Activated naive CD8-positive, alpha-beta T cell treated with anti-CD3 and anti-CD28 coated beads for 36 hours (primary cell): ENCODE measurements at regions not wholly inside any gene's neighbourhood (a gene's known extent, or its start where the extent isn't known, plus 50 kb on each side); places are given as distances from the start of the nearest gene placed in this dataset.

Experiments
- DNase-seq: peaks from one replicate; pipeline ENCODE4 v3.0.0; 2021
- H3K27ac Mint-ChIP-seq: one replicate; pipeline ENCODE4 v1.8.0; 2022; ENCODE audit warnings: mild to moderate bottlenecking, moderate library complexity, mixed read lengths
- H3K27me3 Mint-ChIP-seq: one replicate; pipeline ENCODE4 v1.8.0; 2022; ENCODE audit warnings: mild to moderate bottlenecking, mixed read lengths
- H3K36me3 Mint-ChIP-seq: one replicate; pipeline ENCODE4 v1.8.0; 2021; ENCODE audit warnings: mild to moderate bottlenecking, mixed read lengths
- H3K4me1 Mint-ChIP-seq: one replicate; pipeline ENCODE4 v1.8.0; 2021; ENCODE audit warnings: mixed read lengths
- H3K4me3 Mint-ChIP-seq: one replicate; pipeline ENCODE4 v1.8.0; 2022; ENCODE audit warnings: mild to moderate bottlenecking, moderate library complexity, mixed read lengths
- H3K9me3 Mint-ChIP-seq: one replicate; pipeline ENCODE4 v1.8.0; 2022; ENCODE audit warnings: mixed read lengths

DNA sequence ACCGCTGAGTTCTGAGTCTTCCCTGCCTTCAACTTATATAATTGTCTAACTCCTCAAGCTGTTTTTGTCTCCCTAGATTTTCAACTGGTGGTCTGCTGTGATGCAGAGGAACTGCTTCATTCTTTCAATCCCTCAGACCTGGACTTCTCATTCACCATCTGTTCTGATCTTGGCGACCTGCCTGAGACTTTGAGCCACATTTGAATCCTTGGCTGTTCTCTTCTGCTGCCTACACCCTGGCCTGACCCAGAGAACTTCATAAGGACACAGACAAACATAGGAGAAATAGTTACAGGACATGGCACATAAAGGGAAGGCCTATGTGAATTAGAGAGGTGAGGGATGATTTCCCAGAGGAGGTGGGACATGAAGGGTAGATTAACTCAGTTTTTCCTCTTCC is 326.7 kb downstream of the PTEN start:
- no peaks in the 10 kb centered on the region for H3K27me3 Mint-ChIP-seq
- no peak for DNase-seq
- H3K36me3 Mint-ChIP-seq: no peaks in the 10 kb centered on the region
- no peaks in the 10 kb centered on the region for H3K9me3 Mint-ChIP-seq
- H3K27ac Mint-ChIP-seq: no peak overlapping the region
- no peak overlapping the region for H3K4me3 Mint-ChIP-seq
- H3K4me1 Mint-ChIP-seq: peaks cover 26% of the 10 kb centered on the region

DNA sequence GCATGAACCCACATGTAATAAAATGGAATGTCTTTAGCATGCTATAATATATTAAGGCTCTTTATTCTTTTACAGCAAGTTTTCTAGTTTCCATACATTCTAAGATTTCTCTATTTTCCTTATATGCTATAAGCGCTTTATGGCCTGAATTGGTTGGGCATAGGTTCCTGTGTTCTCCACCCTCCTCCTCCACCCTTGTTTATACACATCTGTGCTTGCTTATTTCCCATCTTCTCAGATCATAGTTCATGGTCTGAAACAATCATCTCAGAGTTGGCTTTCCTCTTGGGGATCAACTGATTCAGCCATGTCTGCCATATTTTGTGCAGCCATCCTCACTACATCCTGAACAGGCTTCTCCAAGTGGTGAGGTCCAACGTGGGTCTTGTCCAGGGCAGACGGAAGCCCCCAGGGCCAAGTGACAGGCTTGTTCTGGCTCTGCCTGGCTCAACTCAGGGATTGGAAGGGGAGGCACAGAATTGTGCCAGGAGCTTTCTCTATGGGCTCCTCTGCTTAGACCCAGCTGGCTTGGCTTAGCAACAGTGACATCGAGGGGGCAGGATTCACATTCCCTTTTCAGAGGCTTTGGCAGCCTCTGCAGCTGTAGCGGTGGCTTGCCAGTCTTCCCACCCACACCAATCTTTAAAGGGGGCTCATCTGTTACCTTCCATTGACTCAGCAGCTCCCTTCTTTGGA is 327.3 kb downstream of the PTEN start:
- no peak overlapping the region for H3K4me3 Mint-ChIP-seq
- H3K27me3 Mint-ChIP-seq: no peaks in the 10 kb centered on the region
- H3K4me1 Mint-ChIP-seq: peaks cover 31% of the 10 kb centered on the region
- no peaks in the 10 kb centered on the region for H3K36me3 Mint-ChIP-seq
- no peak for DNase-seq
- no peak overlapping the region for H3K27ac Mint-ChIP-seq
- H3K9me3 Mint-ChIP-seq: no peaks in the 10 kb centered on the region

DNA sequence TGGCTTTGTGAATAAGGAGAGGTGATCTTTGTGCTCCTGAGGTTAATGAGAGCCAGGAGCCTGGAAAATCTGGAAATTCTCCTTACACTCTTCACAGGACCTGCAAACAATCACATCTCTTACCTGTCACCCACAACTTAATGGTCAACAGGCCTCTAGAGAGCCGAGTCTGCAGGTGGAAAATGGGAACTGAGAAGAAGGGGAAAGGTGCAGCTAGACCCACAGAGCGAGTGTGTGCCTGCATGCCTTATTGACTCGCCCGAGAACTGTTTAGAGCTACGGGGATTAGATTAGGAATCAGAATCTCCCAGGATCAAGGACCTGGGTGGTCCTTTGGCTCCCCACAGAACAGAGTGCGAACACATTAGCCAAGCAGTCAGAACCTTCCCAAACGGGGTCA is 329.6 kb downstream of the PTEN start:
- H3K27ac Mint-ChIP-seq: no peak overlapping the region
- no peaks in the 10 kb centered on the region for H3K36me3 Mint-ChIP-seq
- H3K27me3 Mint-ChIP-seq: peaks cover 4% of the 10 kb centered on the region
- H3K4me1 Mint-ChIP-seq: peaks cover 32% of the 10 kb centered on the region
- no peak overlapping the region for H3K4me3 Mint-ChIP-seq
- no peak for DNase-seq
- no peaks in the 10 kb centered on the region for H3K9me3 Mint-ChIP-seq

DNA sequence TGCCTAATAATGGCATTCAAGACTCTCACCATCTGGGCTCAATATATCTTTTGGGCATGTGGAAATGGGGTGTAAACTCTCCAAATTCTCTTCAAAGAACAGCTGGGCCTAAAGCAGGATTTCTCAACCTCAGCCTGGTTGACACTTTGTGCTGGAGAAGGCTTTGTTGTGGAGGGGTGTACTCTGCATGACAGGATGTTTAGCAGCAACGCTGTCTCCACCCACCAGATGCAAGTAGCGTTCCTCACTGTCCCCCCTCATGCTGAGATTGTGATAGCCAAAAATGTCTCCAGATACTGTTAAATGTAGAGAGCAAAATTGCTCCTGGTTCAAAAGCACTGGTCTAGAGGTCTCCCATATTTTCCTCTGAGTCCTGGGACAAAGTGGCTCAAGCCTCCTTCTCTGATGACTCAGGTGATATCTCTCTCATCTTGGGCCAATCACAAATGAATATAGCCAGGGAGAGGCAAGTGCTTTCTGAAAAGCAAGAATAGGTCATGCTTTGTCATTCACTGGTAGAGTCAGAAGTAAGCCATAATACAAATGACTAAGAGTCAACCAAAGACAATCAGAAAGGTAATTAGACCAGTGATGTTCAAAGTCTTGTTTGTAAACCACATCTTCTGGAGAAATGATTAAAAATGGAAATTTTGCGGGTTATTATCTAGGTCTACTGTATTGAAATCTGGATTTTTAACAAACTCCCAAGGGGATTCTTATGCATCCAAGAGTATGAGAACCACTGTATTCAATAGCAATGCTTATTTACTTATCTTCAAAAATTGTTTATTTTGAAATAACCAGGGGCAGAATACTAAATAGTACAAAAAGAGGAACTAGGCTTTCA is 330.8 kb downstream of the PTEN start:
- H3K4me3 Mint-ChIP-seq: no peak overlapping the region
- H3K27ac Mint-ChIP-seq: peak overlapping the region; percentile 18
- peaks cover 32% of the 10 kb centered on the region for H3K4me1 Mint-ChIP-seq

DNA sequence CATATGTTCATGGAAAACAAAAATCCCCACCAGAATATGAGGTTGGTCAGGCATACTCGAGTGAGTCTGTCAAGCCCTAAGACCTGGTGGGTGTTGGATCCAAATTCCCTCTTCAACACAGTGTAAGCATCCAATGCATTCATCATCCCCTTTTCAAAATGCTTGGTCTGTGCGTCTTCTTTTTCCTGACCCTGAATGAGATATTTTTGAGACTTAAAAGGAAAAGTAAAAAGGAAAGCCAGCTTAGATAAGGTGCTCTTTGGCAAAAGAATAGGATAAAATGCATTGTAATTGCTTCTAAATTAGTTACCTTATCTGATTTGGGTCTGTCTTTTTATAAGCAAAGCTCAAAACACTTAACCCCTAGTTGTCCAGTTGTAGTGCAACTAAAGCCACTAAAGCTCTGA is 331.5 kb downstream of the PTEN start:
- peaks cover 32% of the 10 kb centered on the region for H3K4me1 Mint-ChIP-seq
- no peaks in the 10 kb centered on the region for H3K36me3 Mint-ChIP-seq
- peaks cover 4% of the 10 kb centered on the region for H3K27me3 Mint-ChIP-seq
- H3K9me3 Mint-ChIP-seq: no peaks in the 10 kb centered on the region
- no peak overlapping the region for H3K4me3 Mint-ChIP-seq
- no peak overlapping the region for H3K27ac Mint-ChIP-seq
- DNase-seq: no peak

More for the DNA sequence above, 330.8 kb downstream of the PTEN start:
- DNase-seq: peak; percentile 7
- Mint-ChIP-seq H3K36me3 (no peaks in the 10 kb centered on the region), H3K27me3 (peaks cover 4% of the 10 kb centered on the region), H3K9me3 (no peaks in the 10 kb centered on the region)

DNA sequence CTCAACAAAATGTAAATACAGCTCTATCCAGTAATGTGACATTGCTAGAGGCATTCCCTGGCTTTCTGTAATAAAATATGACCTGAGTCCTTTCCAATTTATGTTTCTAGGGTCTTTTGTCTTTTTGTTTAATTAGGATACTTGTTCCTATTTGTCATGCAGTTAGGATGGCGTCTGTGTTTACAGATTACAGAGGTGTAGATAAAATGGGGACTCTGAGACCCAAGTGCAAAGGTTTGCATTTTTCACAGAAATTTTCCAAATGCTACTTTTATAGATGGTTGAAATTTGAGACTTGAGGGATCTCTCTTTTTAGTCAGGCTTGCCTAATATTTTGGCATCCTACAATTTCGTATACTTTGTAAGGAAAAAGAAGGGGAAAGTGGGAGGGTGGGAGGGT is 332.4 kb downstream of the PTEN start:
- Mint-ChIP-seq H3K27ac (no peak overlapping the region), H3K36me3 (no peaks in the 10 kb centered on the region), H3K9me3 (no peaks in the 10 kb centered on the region), H3K4me3 (no peak overlapping the region), H3K4me1 (peaks cover 29% of the 10 kb centered on the region), H3K27me3 (peaks cover 4% of the 10 kb centered on the region)
- no peak for DNase-seq

DNA sequence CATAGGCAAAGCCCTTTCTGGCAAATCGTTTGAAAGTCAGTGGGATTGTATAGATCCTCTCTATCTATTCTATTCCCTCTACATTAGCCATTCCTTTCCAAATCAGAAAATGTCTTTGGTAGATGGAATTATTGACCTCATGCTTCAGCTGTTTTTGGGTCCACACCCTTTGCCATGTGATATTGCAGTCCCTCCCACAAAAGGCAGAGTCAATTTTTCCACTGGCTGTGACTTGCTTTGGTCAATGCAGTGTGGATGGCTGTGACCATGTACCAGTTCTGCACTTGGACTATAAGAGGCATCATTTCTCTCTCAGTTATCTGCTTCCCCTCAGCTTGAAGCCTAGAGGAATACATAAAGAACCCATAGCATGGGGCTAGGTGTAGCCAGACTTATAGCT is 332.9 kb downstream of the PTEN start:
- no peak for DNase-seq
- H3K4me3 Mint-ChIP-seq: no peak overlapping the region

DNA sequence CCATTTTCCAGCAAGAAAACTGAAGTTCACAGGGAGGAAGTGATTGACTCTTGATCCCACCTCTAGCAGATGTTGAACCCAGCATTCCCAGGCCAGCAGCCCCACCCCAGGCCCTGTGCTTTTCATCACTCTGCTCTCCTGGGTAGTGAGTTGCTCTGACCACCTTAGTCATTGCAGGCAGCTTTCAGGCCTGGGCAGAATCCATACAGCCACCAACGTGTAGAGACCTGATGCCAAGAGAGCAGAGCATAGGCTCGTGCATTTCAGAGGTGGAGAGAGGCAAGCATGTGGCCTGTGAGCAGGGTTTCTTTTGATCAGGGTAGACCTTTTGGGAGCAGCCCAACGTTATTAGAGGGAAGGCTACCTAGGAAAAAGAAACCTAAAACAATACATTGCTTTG is 334.6 kb downstream of the PTEN start:
- no peak for DNase-seq
- H3K27me3 Mint-ChIP-seq: peaks cover 4% of the 10 kb centered on the region
- no peaks in the 10 kb centered on the region for H3K36me3 Mint-ChIP-seq
- H3K4me1 Mint-ChIP-seq: peaks cover 25% of the 10 kb centered on the region
- H3K9me3 Mint-ChIP-seq: no peaks in the 10 kb centered on the region
- H3K27ac Mint-ChIP-seq: no peak overlapping the region
- H3K4me3 Mint-ChIP-seq: no peak overlapping the region

More for the DNA sequence above, 332.9 kb downstream of the PTEN start:
- H3K4me1 Mint-ChIP-seq: peaks cover 29% of the 10 kb centered on the region
- H3K9me3 Mint-ChIP-seq: no peaks in the 10 kb centered on the region
- no peaks in the 10 kb centered on the region for H3K36me3 Mint-ChIP-seq
- H3K27me3 Mint-ChIP-seq: peaks cover 4% of the 10 kb centered on the region
- H3K27ac Mint-ChIP-seq: no peak overlapping the region

DNA sequence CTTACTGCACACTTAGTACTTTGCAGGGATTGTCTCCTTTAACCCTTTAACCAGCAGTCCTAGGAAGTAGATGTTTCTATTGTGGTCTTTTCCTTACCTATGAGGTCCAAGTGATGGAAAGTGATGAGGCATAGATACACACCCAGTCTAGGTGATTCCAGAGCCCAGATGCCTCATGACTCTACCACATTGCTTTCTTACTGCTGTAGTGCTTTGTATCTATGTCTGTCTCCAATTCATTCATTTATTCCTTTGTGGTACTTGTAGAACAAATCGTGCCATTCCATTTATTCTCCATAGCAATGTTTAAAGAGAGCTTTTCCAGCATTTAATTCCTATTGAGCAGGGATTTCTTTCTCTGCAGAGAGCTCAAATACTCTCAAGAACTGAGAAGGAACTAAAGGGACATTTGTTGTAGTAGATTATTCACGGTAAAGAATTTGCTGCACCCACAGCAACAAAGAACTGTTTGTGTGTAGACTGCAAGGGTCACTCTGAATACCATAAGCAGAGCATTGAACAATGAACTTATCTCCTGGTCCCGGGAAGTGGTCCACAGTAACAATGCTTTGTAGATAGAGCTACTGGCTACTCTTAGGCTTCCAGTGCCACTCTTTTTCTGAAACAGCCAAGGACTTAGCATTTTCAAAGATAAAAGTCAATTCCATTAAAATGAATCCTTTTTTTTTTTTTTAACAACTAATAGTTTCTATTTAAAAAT is 337.0 kb downstream of the PTEN start:
- Mint-ChIP-seq H3K9me3 (no peaks in the 10 kb centered on the region), H3K4me3 (no peak overlapping the region), H3K36me3 (no peaks in the 10 kb centered on the region), H3K27ac (no peak overlapping the region), H3K27me3 (peaks cover 4% of the 10 kb centered on the region), H3K4me1 (peaks cover 3% of the 10 kb centered on the region)
- DNase-seq: no peak

DNA sequence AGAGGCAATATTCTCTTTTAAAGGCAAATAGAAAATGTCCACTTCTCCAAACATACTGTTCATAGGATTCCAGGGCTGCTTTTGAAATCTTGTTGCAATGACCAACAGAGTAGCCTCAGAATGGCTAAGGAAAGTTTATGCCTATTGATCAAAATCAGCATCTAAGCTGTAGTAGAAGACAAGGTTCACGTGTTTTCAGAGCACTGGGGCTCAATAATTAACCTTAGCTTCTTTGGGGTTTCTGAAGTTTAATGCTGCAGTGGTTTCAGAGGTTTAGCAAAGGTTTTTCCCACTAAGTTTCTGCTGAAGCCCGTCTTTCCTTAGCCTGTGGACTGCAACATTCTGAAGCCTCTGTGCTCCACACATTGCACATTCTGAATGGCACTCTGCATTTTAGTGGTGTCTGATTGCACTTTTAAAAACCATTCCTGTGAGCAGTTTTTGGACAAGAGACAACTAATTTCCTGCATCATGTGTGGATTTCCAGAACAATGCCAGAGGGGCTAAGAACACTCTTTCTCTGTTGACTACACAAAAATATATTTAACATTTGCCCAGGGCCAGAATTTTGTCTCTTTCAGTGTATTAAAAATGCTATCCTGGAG is 342.5 kb downstream of the PTEN start:
- Mint-ChIP-seq H3K4me3 (no peak overlapping the region), H3K27me3 (no peaks in the 10 kb centered on the region), H3K36me3 (no peaks in the 10 kb centered on the region), H3K4me1 (no peaks in the 10 kb centered on the region), H3K27ac (no peak overlapping the region), H3K9me3 (no peaks in the 10 kb centered on the region)
- no peak for DNase-seq

DNA sequence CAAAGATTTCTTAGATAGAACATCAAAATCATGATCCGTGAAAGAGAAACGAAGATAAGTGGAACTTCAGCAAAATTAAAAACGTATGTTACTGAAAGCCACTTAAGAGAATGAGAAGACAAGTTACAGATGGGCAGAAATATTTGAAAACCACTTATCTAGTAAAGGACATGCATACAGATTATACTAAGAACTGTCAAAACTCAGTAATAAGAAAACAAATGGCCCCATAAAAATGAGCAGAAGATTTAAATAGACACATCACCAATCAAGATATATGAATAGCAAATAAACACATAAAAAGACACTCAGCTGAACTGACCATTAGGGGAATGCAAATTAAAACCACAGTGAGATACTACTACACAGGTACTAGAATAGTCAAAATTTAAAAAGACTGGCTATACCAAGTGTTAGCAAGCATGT is 343.7 kb downstream of the PTEN start:
- Mint-ChIP-seq H3K27me3 (no peaks in the 10 kb centered on the region), H3K36me3 (no peaks in the 10 kb centered on the region), H3K4me3 (no peak overlapping the region), H3K9me3 (no peaks in the 10 kb centered on the region), H3K4me1 (peaks cover 3% of the 10 kb centered on the region), H3K27ac (no peak overlapping the region)
- DNase-seq: no peak

DNA sequence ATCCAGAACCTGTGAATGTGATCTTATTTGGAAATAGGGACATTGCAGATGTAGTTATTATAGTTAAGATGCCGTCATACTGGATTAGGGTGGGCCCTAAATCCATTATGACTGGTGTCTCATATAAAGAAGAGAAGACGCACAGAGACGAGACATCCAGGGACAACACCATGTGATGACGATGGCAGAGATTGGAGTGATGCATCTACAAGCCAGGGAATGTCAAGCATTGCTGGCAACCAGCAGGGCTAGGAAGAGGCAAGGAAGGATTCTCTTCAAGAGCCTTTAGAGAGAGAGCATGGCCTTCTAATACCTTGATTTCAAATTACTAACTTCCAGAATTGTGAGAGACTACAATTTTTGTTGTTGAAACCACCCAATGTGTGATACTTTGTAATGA is 345.8 kb downstream of the PTEN start:
- H3K27ac Mint-ChIP-seq: no peak overlapping the region
- H3K36me3 Mint-ChIP-seq: no peaks in the 10 kb centered on the region
- H3K4me1 Mint-ChIP-seq: peaks cover 6% of the 10 kb centered on the region
- no peaks in the 10 kb centered on the region for H3K9me3 Mint-ChIP-seq
- H3K4me3 Mint-ChIP-seq: no peak overlapping the region
- H3K27me3 Mint-ChIP-seq: no peaks in the 10 kb centered on the region
- DNase-seq: no peak

DNA sequence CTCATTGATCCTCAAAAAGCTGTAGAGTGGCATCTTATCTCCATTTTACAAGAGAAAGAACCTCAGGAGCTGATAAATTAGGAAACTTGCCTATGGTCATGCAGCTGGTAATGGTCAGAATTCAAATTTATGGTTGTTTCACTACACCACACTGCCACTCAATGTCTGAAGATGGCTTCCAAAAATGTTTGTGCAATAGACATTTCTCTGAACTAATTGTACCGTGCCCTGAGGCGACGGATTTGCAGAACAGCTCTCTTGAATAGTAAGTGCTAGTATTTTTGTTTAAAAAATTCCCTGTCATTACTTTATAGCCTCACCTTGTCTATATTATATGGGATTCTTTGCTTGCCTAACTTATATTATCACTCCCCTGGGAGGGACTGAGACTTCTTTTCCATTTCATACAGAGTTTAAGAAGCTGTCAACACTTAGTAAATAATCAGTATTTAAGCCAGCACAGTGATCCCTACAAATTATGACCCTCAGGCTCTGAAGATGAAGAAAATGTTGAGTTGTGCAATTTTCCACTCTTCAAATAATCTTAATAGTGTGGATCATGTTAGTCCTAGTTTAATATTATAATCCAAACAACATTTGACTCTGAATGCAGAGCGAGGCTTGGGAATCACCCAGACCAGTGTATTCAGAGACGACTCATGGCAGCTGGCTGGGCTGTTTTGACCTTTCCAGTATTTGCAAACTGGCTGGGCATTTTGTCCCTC is 346.6 kb downstream of the PTEN start:
- Mint-ChIP-seq H3K4me1 (peaks cover 6% of the 10 kb centered on the region), H3K4me3 (no peak overlapping the region), H3K27ac (no peak overlapping the region), H3K36me3 (no peaks in the 10 kb centered on the region), H3K9me3 (no peaks in the 10 kb centered on the region), H3K27me3 (no peaks in the 10 kb centered on the region)
- DNase-seq: no peak

DNA sequence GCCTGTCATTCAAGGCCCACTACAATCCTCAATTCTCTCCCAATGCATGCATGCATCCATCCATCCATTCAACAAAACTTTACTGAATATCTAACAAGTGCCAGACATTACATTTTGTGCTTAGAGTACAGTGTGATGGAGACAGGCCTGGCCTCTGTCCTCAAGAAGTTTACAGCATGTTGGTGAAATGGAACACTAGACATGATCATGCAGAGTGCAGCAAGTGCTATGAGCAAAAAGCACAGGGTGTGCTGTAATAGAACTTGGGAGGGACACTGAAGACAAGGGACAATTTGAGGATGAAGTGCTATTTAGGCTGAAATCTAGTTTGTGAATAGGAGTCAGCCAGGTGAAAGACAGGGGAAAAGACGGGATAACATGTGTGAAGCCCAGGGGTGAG is 347.8 kb downstream of the PTEN start:
- H3K27me3 Mint-ChIP-seq: no peaks in the 10 kb centered on the region
- no peak for DNase-seq
- no peaks in the 10 kb centered on the region for H3K9me3 Mint-ChIP-seq

More for the DNA sequence above, 347.8 kb downstream of the PTEN start:
- Mint-ChIP-seq H3K27ac (no peak overlapping the region), H3K4me3 (no peak overlapping the region), H3K4me1 (peaks cover 6% of the 10 kb centered on the region), H3K36me3 (no peaks in the 10 kb centered on the region)
